ENCODE measurements at regions not wholly inside any gene's neighbourhood (a gene's known extent, or its start where the extent isn't known, plus 50 kb on each side); places are given as distances from the start of the nearest gene placed in this dataset.

GRCh38 chr6:50236164-50236563, 186.4 kb upstream of the DEFB112 start:
- TF ChIP-seq CTCF (IDR thresholded peaks at IDR 0.05; ENCODE audit: low read depth, low read length) (no peak), EZH2phosphoT487 (IDR thresholded peaks at IDR 0.05; ENCODE audit: low read depth) (no peak)
